T-helper 1 cell treated with Interleukin-12 subunit alpha and Interleukin-12 subunit beta and Interleukin-4 antibody, amounts not matched to agents 30 μg/mL and 1 μg/mL, for 36 hours (primary cell): ENCODE measurements at regions not wholly inside any gene's neighbourhood (a gene's known extent, or its start where the extent isn't known, plus 50 kb on each side); places are given as distances from the start of the nearest gene placed in this dataset.

ENCODE experiments used
- H3K27ac Mint-ChIP-seq: one replicate; pipeline ENCODE4 v1.8.0; 2021; ENCODE audit warnings: mild to moderate bottlenecking, mixed read lengths
- H3K27me3 Mint-ChIP-seq: one replicate; pipeline ENCODE4 v1.8.0; 2021; ENCODE audit warnings: low read depth, mixed read lengths
- H3K36me3 Mint-ChIP-seq: one replicate; pipeline ENCODE4 v1.8.0; 2021; ENCODE audit warnings: low read depth, mixed read lengths
- H3K4me1 Mint-ChIP-seq: one replicate; pipeline ENCODE4 v1.8.0; 2021; ENCODE audit warnings: low read depth, mixed read lengths
- H3K4me3 Mint-ChIP-seq: one replicate; pipeline ENCODE4 v1.8.0; 2021; ENCODE audit warnings: mild to moderate bottlenecking, moderate library complexity, mixed read lengths
- H3K9me3 Mint-ChIP-seq: one replicate; pipeline ENCODE4 v1.8.0; 2021; ENCODE audit warnings: mixed read lengths

DNA sequence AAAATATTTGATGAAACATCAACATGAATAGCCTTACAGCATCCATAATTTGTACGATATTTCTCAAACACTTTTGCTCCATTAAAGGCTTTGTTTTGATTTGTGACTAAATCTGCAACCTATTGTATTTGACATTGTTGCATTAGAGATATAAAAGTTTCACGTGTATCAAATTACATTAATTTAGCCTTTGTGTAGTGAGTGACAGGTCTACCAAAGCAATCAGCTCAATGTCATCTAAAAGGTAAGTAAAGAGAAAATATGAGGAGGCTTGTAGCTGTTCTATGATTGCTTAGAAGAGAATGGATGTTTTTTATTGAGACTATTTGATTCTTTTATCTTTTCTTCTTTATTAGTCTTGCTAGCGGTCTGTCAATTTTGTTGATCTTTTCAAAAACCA is 430.2 kb downstream of the GALR1 start:
- Mint-ChIP-seq H3K4me1 (no peaks in the 10 kb centered on the region), H3K4me3 (no peak overlapping the region), H3K27ac (no peak overlapping the region), H3K9me3 (no peaks in the 10 kb centered on the region), H3K27me3 (no peaks in the 10 kb centered on the region), H3K36me3 (no peaks in the 10 kb centered on the region)

DNA sequence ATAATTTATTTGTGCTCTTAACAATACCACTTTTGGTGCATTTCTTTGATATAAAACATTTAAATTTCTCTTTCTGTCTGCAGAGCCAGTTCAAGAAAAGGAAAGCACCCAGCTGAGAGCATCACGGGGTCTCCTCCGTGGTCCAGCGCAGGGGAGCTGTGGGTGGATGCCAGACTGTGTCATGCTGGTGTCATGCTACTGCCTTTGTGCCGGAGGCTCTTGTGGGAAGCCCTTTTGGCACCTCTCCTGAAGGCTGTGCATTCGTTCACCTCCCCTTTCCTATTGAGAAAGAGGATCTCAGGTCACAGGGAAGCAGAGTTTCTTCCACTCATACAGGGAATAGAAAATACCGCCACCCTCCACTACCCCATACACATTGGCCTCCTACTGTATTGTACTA is 450.4 kb downstream of the GALR1 start:
- Mint-ChIP-seq H3K4me1 (no peaks in the 10 kb centered on the region), H3K9me3 (no peaks in the 10 kb centered on the region), H3K4me3 (no peak overlapping the region), H3K27ac (no peak overlapping the region), H3K36me3 (no peaks in the 10 kb centered on the region), H3K27me3 (no peaks in the 10 kb centered on the region)

- no peaks in the 10 kb centered on the region for H3K27me3 Mint-ChIP-seq
- no peak overlapping the region for H3K27ac Mint-ChIP-seq
- no peaks in the 10 kb centered on the region for H3K36me3 Mint-ChIP-seq
- H3K4me3 Mint-ChIP-seq: no peak overlapping the region
- no peaks in the 10 kb centered on the region for H3K4me1 Mint-ChIP-seq
- no peaks in the 10 kb centered on the region for H3K9me3 Mint-ChIP-seq
Measured at GRCh38 chr18:77701977-77702376, 452.3 kb downstream of the GALR1 start.

DNA sequence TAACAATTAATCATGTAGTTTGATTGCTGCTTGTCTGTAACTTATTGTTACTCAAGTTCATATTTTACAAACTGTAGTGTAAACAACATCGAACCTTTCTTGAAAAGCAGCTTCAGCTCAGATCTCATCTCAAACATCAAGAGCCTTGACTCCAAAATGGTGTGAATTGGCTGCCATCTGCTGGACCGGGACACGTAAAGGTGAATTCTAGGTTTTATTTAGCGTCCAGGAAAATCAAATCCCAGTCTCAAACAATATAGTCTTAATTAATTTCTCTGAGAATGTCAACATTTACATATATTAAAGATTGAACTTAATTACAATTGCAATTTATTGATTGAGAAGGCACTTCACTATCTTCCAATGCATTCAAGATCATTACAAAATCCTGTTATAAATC is 453.0 kb downstream of the GALR1 start:
- H3K36me3 Mint-ChIP-seq: no peaks in the 10 kb centered on the region
- no peak overlapping the region for H3K4me3 Mint-ChIP-seq
- no peak overlapping the region for H3K27ac Mint-ChIP-seq
- H3K4me1 Mint-ChIP-seq: no peaks in the 10 kb centered on the region
- no peaks in the 10 kb centered on the region for H3K9me3 Mint-ChIP-seq
- H3K27me3 Mint-ChIP-seq: no peaks in the 10 kb centered on the region

GRCh38 chr18:77705301-77705700 is 455.7 kb downstream of the GALR1 start:
- no peaks in the 10 kb centered on the region for H3K4me1 Mint-ChIP-seq
- no peak overlapping the region for H3K4me3 Mint-ChIP-seq
- peaks cover 1% of the 10 kb centered on the region for H3K27me3 Mint-ChIP-seq
- H3K9me3 Mint-ChIP-seq: no peaks in the 10 kb centered on the region
- no peaks in the 10 kb centered on the region for H3K36me3 Mint-ChIP-seq
- H3K27ac Mint-ChIP-seq: no peak overlapping the region

DNA sequence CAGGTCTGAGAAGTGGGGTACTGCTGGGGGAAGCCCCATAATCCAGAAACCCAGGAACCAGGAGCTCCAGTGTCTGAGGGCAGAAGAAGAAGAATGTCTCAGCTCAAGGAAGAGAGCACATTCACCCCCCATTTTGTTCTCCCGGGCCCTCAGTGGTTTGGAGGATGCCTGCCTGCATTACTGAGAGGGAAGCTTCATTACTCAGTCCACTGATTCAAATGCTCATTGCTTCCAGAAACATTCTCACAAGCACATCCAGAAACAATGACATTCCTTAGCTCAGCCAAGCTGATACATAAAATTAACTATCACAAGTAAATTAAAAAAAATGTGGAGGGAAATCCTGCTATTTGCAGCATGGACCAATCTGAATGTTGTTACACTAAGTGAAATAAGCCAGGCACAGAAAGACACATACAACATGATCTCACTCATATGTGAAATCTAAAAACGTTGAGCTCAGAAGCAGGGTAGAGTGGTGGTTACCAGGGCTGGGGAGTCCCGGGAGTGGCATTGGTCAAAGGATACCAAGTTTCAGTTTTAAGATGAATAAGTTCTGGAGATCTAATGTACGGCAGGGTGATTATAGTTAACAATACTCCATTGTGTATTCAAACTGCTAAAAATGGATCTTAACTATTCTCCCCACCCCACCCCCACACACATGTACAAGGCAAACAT is 459.3 kb downstream of the GALR1 start:
- Mint-ChIP-seq H3K27ac (no peak overlapping the region), H3K9me3 (no peaks in the 10 kb centered on the region), H3K27me3 (peaks cover 4% of the 10 kb centered on the region), H3K4me3 (no peak overlapping the region), H3K4me1 (no peaks in the 10 kb centered on the region), H3K36me3 (no peaks in the 10 kb centered on the region)

GRCh38 chr18:77711096-77711495 is 461.4 kb downstream of the GALR1 start:
- H3K36me3 Mint-ChIP-seq: no peaks in the 10 kb centered on the region
- H3K27me3 Mint-ChIP-seq: peaks cover 4% of the 10 kb centered on the region
- no peaks in the 10 kb centered on the region for H3K4me1 Mint-ChIP-seq
- no peaks in the 10 kb centered on the region for H3K9me3 Mint-ChIP-seq
- H3K27ac Mint-ChIP-seq: no peak overlapping the region
- H3K4me3 Mint-ChIP-seq: no peak overlapping the region

DNA sequence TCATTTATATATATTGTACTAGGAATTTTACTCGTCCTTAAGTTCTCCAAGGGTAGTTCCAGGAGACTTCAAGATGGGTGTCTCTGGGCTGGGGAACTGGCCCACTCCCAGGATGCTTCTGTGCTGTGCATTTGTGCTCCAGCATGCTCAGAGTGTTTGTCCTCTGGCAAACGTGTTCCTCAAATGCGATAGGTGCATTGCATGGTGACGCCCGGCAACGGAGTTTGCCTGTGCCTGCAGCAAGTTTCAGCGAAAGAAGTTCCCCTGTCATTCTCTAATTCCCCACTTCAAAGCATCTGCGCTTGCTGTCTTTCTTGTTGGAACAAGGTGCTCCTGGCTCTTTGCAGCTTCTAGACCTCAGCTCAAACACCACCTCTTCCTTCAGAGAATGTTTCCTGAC is 465.1 kb downstream of the GALR1 start:
- Mint-ChIP-seq H3K27ac (no peak overlapping the region), H3K27me3 (peaks cover 4% of the 10 kb centered on the region), H3K4me1 (no peaks in the 10 kb centered on the region), H3K4me3 (no peak overlapping the region), H3K9me3 (no peaks in the 10 kb centered on the region), H3K36me3 (no peaks in the 10 kb centered on the region)

GRCh38 chr18:77716282-77716681 is 466.6 kb downstream of the GALR1 start:
- H3K4me3 Mint-ChIP-seq: no peak overlapping the region
- no peaks in the 10 kb centered on the region for H3K36me3 Mint-ChIP-seq
- H3K27ac Mint-ChIP-seq: no peak overlapping the region
- H3K9me3 Mint-ChIP-seq: no peaks in the 10 kb centered on the region
- H3K27me3 Mint-ChIP-seq: no peaks in the 10 kb centered on the region
- H3K4me1 Mint-ChIP-seq: no peaks in the 10 kb centered on the region

GRCh38 chr18:77733292-77733903 is 483.8 kb downstream of the GALR1 start:
- no peak overlapping the region for H3K4me3 Mint-ChIP-seq
- no peaks in the 10 kb centered on the region for H3K9me3 Mint-ChIP-seq
- H3K4me1 Mint-ChIP-seq: no peaks in the 10 kb centered on the region
- no peaks in the 10 kb centered on the region for H3K27me3 Mint-ChIP-seq
- no peaks in the 10 kb centered on the region for H3K36me3 Mint-ChIP-seq
- H3K27ac Mint-ChIP-seq: no peak overlapping the region

DNA sequence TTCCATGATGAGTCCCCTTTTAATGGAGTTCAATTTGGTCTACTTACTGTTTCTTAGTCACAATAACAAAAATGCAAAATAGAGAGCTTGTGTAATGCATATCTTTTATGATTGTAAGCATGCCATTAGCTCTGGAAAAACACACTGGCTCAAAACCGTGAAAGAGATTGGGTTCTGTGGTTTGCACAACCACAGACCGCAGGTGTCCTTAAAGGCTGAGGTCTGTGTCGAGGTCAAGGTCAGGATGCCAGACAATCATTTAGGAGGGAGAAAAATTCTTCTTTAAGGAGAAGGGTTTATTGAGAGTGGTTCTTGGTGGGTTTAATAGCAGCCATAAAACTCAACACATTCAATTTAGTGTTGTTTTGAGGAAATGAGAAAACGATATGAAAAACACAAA is 487.2 kb downstream of the GALR1 start:
- Mint-ChIP-seq H3K36me3 (no peaks in the 10 kb centered on the region), H3K27me3 (no peaks in the 10 kb centered on the region), H3K27ac (no peak overlapping the region), H3K9me3 (no peaks in the 10 kb centered on the region), H3K4me1 (no peaks in the 10 kb centered on the region), H3K4me3 (no peak overlapping the region)

GRCh38 chr18:77737405-77737804 is 487.8 kb downstream of the GALR1 start:
- Mint-ChIP-seq H3K27me3 (no peaks in the 10 kb centered on the region), H3K9me3 (no peaks in the 10 kb centered on the region), H3K4me3 (no peak overlapping the region), H3K36me3 (no peaks in the 10 kb centered on the region), H3K27ac (no peak overlapping the region), H3K4me1 (no peaks in the 10 kb centered on the region)

DNA sequence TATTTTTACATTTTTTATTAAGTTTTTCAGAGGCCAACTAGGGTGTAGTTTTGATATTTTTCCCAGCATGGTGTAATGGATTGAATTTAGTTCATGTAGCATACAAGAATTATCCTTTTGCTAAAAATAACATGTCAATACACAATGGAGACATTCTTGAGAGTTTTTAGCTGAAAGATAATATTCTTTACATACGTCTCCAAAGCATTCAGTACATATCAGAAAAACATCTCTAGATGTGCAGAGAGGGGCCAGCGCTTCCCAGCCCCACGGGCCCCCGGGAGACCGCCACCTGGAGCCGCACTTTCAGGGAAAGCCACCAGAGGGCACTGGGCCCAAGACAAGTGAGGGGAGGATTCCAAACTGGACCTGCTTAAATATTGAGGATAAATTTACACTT is 499.4 kb downstream of the GALR1 start:
- Mint-ChIP-seq H3K9me3 (no peaks in the 10 kb centered on the region), H3K36me3 (no peaks in the 10 kb centered on the region), H3K4me1 (no peaks in the 10 kb centered on the region), H3K27me3 (no peaks in the 10 kb centered on the region), H3K27ac (no peak overlapping the region), H3K4me3 (no peak overlapping the region)

- Mint-ChIP-seq H3K27ac (no peak overlapping the region), H3K36me3 (no peaks in the 10 kb centered on the region), H3K9me3 (no peaks in the 10 kb centered on the region), H3K4me1 (no peaks in the 10 kb centered on the region), H3K4me3 (no peak overlapping the region), H3K27me3 (no peaks in the 10 kb centered on the region)
Measured at GRCh38 chr18:77750006-77750405, 500.4 kb downstream of the GALR1 start.

DNA sequence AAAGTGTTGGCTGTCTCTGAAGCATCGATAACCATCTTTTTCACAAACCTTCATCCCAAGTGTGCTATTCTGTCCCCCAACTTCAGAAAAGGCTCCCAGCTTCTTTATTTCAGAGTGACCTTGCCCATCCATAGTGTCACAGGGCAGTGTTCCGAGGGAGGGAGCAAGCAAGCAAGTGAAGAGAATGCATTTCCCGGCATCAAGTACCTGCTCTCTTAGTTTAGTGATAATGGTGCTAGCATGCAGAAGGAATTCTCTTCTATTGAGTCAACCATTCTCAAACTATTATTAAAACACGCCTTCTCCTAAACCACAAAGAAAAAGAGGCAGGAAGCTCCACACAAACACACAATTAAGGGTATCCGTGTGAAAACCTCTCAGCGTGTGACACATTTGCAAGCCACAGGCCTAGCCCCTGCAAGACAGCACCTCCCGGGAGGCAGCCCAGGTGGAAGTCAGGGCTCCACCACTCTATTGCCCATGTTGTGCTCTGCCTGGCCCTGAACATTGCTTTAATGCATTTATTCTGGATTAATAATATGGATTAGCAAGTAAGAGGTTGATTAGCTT is 504.9 kb downstream of the GALR1 start:
- H3K27me3 Mint-ChIP-seq: no peaks in the 10 kb centered on the region
- no peaks in the 10 kb centered on the region for H3K9me3 Mint-ChIP-seq
- no peaks in the 10 kb centered on the region for H3K4me1 Mint-ChIP-seq
- no peak overlapping the region for H3K27ac Mint-ChIP-seq
- H3K36me3 Mint-ChIP-seq: no peaks in the 10 kb centered on the region
- no peak overlapping the region for H3K4me3 Mint-ChIP-seq
